GM19455 (cell line): ENCODE measurements at regions not wholly inside any gene's neighbourhood (a gene's known extent, or its start where the extent isn't known, plus 50 kb on each side); places are given as distances from the start of the nearest gene placed in this dataset.
"Not testable (repeated sequence)": the region's sequence is repeated elsewhere in the genome, so short reads cannot be mapped to it uniquely, and the experiment has no call there.

Experiments
- ATAC-seq: cut with Tn5 transposase; IDR thresholded peaks from one replicate; pipeline ENCODE4 v1.9.1; 2021; ENCODE audit not compliant: unreplicated experiment

DNA sequence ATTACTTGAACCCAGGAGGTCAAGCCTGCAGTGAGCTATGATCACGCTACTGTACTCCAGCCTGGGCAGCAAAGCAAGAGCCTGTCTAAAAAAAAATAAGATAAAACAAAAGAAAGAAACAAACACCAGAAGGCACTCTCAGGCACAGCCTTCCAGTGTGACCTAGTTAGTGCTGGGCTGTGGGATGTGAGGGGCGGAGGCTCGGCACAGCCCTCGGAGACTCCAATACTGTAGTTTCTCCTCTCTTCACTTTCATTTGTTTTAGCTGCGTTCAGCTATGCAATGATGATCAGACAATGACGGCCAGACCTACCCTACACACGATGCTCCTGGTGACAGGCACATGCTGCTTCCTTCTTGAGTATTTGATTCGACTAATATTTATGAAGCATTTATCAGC lies 127.7 kb downstream of the SOCS6 start:
- no peak for ATAC-seq

DNA sequence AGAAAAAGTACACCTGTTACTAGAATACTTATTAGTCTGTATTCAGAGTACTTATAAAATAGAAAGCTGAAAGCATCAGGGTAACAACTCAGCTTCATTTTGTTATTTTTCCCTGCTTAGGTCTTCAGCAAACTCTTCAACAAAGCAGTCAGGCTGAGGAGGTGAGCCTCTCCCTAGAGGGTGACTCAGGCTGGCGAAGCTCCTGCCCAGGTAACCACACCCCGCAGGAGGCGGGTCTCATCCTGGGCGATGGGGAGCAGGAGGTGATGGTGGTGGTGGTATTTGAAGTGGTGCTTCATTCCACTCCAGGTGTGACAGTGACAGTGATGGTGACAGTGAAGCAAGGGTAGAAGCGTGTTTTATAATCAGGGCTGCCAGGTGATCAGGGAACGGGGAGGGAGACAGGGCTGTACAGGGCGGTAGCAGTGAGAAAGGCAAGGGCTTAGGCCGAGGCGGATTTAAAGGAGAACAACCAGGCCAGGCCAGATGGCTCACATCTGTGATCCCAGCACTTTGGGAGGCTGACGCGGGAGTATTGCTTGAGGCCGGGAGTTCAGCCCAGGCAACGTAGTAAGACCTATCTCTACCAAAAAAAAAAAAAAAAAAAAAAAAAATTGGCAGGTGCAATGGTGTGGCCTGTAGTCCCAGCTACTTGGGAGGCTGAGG lies 127.1 kb downstream of the SOCS6 start:
- ATAC-seq: no peak

DNA sequence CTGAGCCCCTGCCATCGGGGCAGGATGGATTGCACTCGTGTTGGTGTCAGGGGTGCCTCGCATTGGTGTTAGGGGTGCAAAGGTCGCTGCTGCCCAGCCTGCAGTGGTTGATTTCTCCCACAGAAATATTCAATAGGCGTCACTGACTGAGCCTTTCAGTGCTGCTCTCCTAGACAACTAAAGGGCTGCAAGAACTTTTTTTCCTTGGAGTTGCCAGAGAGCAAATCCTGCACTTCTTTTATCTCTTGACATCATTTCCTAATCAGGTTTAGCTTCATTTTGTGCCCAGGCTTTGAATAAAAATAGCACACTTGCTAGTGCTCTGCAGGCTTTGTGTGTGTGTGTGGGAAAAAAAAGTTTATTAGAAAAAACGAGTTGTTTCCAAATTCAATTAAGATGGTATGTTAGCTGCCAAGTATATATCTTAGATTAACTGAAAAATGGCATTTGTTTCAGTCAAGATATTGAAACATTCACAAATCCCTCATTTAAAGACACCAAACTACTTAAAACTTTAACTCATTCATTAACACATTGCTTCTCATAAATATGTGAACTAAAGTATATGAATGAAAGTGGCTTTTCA lies 125.6 kb downstream of the SOCS6 start:
- no peak for ATAC-seq

DNA sequence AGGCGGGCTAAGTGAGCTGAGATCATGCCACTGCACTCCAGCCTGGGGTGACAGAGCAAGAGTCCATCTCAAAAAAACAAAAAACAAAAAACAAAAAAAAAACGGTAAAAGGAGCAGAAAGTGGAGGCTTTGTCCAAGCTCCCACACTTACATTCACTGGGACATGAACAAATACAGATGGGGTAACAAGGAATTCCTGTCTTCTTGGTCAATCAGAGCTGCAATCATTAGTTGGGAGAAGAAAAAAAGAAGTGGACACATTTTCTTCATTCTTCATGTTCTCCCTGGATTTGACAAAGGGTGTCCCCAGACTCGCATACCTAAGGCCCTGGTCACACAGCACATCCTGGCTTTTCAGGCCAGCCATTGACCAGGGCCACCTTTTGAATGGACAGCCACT lies 124.6 kb downstream of the SOCS6 start:
- no peak for ATAC-seq

DNA sequence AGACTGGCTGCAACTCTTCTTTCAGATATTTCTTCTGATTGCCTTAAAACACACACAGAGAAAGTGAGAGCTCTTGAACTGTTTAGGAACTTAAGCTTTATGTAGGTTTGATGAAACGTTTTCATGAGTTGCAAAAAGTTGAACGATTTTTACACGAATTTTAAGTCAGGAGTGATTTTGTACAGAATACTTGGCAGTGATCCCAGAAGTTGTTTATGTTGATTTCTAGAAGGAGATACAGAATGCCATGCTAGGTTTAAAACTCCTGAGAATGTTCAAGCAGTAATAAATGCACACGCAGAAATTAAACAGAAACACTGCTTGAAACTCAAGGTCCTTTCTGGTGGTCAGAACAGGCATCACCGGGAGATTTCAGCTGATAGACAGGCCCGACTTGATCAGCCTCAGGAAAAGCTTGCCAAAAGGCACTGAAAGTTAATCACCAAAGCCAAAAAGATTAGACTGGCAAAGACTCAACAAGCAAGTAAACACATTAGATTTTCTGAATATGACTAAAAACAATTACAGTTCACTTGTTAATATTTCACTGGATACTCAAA lies 123.1 kb downstream of the SOCS6 start:
- ATAC-seq: no peak

DNA sequence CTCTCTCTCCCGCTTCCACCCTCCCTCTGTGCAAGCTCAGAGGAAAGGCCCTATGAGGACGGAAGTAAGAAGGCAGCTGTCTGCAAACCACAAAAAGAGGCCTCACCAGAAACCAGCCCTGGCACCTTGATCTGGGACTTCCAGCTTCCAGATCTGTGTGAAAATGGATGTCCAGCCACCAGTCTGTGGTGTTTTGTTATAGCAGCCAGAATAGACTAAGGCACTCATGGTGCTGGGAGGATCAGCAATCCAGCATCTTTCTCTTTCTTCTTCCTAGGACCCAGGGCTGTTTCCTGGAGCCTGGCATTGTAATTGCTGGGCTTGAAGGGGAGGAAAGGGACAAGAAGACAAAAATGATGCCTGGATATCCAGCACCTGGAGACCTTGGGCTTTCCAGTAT lies 122.5 kb downstream of the SOCS6 start:
- no peak for ATAC-seq

DNA sequence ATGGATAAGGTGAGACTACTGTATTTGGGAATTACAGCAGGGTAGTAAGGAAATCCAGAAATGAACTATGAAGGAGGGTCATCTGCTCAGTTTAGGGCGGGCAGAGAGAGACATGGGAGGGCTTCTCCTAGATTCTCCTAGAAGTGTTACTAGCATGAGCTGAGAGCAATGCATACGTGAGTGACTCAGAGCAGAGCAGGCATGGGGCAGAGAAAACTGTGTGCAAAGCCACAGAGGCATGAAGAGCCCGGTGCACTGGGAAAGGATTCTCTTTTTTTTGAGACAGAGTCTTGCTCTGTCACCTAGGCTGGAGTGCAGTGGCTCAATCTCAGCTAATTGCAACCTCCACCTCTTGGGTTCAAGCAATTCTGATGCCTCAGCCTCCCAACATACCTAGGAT lies 116.2 kb downstream of the SOCS6 start:
- ATAC-seq: no peak

DNA sequence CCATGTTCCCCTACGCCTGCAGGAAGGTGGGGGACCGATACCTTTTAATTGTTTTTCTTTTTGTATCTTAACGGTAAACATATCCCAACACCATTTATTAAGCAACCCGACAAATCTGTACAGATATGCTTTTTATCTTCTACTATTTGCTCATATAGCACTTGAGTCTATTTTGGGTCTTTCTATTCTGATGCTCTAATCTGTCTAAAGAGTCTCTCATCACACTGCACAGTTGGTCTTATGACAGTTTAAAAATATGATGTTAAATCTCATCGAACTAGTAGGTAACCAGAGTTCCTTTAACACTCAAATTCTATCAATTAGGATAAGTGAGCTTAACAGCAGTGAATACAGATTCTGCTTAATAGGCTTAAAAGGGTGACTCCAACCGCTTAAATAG lies 111.6 kb downstream of the SOCS6 start:
- no peak for ATAC-seq

DNA sequence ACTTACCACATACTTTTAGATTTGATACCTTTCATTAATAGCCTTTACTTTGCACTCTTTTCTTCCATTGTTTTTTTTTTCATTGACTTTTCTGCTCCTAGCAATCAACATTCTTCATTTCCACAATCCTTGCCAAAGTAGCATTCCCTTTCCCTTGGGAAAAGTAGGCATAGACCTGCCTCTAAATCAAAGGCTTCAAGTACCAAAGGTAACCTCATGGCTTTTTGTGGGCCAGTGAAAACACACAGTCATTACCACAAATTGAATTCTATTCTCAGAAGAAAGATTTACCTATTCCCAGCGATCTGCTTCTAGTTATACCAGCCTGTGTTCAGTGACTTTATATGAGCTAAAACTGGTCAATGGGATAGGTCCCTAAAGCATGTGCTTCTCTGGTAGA lies 109.2 kb downstream of the SOCS6 start:
- no peak for ATAC-seq

DNA sequence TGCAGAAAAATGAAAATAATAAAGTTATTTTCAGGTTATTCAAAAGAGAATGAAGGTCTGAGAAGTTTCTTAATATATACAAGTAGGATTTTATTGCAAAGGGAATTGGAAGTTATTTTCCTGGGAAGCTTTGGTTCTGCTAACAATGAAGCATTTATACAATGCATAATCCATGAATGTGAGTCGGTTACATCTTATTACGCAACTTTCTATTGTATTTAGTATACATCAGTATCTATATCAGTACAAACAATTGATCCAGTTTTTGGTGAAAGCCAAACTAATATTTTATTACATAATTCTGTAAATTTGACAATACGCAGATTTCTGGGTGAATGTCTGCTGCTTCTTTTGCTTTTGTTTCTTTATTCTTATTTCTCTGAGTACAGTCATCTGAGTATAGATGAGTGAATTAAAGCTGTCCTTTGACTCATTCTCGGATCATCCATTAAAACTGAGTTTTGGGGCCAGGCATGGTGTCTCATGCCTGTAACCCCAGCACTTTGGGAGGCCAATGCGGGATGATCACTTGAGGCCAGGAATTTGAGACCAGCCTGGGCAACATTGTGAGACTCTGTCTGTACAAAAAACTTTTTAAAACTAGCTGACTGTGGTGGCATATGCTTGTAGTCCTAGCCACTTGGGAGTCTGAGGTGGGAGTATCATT lies 108.5 kb downstream of the SOCS6 start:
- no peak for ATAC-seq

DNA sequence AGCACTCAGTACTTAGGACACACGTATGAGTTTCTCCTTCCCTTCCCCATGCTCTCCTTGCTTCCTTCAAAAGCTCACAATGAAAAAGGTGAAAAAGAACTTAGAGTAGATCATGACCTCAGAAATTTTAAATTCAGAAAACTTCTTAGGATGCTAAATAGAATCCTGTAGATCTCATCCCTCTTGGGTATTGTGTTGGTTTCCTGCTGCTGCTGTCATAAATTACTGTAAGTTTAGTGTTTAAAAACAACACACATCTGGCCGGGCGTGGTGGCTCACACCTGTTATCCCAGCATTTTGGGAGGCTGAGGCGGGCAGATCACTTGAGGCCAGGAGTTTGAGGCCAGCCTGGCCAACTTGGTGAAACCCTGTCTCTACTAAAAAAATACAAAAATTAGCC lies 106.9 kb downstream of the SOCS6 start:
- not testable (repeated sequence) for ATAC-seq

DNA sequence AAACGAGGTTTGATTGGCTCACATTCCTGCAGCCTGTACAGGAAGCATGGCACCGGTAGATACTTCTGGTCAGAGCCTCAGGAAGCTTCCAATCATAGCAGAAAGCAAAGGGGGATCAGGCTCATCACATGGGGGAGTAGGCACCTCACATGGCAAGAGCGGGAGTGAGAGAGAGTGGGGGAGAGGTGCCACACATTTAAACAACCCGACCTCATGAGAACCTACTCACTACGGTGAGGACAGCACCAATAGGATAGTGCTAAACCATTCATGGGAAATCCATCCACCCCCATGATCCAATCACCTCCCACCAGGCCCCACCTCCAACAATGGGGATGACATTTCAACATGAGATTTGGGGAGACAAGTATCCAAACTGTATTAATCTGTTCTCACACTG lies 105.8 kb downstream of the SOCS6 start:
- no peak for ATAC-seq

DNA sequence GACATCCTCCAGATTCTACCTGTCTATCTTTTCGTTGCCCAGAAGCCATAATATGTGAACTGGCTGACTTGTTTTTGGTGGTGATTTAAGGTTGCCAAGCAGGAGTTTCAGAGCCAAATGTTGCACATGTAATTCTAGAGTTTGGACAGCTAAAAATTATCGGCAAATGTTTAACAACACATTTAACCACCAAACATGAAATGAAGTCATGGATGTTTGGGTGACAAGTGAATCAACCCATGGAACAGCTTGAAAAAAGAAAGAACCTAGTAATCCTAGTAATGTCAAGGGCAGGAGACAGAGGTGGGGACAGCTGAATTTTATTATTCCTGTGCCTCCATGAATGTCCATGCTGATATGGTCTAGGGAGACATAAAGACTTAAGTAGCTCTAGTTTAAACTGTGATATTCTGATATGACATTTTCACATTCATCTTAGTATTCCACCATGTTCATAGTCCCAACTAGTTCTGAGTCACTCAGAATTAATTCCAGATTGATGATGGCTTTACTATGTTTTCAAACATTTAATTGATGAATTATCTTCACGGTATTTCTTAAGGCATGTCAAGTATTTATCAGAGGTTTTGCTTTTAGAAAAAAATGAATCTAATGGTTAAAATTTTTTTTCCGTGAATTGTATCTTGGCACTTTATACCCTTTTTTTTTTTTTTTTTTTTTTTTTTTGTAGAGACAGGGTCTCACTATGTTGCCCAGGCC lies 101.7 kb downstream of the SOCS6 start:
- ATAC-seq: no peak

DNA sequence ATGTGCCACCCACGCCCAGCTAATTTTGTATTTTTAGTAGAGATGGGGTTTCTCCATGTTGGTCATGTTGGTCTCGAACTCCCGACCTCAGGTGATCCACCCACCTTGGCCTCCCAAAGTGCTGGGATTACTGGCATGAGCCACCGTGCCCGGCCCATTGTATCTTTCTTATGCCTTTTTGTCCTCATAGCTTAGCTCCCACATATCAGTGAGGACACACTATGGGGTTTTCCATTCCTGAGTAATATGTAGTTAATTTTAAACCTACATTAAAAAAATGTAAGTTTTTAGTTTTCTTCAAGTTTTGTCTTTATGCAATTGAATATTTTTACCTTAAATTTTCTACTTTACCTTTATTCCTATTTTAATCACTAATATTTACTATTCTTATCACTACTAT lies 100.2 kb downstream of the SOCS6 start:
- not testable (repeated sequence) for ATAC-seq

DNA sequence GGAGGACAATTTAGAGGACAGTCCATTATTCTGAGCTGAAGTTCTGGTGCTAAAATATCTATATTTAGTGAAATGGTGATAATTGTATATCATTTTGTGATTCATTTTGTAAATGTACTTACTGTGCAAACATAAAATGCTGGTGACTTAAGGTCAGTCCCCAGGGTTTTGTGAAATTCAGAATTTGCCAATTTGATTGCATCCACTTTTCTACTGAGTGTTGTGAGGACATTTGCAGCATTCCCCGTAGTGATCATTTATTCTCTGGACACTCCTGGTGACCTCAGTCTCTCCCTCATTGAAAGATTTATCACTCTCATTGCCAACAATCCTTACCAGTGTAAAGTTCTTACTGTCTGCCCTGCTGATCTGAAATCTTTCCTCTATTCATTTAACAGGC lies 98.2 kb downstream of the SOCS6 start:
- no peak for ATAC-seq

DNA sequence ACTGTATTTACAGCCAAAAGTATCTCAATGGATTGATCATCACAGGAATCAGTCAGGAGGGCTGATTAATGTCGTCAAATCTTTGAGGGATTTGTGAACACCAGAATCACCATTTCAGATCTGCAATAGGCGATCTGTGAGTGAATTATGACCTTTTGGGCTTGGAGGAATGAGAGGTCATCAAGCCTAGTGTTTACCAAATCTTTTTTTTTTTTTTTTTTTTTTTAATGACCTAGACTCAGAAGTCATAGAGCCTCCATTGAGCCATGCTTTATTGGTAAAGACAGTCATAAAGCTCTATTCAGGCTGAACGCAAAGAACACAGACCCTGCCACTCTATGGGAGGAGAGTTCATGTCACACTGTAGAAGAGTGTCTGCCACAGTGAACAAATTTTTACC lies 97.7 kb downstream of the SOCS6 start:
- ATAC-seq: no peak

DNA sequence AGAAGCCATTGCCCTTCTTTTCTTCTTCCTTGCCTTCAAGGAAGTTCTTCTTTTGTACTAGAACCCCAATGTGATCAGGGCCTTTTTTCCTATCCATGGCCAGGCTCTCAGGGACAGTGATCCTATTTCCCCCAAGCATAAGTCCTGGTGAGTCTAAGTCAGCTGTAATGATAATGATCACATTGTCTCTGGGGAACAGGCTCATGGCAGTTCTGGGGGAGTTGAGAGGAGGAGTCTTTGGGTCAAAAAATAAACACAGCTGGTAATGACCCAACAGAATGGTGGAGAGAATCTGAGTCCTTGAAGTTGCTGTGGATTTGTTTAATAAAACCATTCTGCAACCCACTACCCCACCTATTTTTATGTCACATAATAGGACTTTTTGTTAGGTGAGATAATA lies 96.6 kb downstream of the SOCS6 start:
- ATAC-seq: no peak

DNA sequence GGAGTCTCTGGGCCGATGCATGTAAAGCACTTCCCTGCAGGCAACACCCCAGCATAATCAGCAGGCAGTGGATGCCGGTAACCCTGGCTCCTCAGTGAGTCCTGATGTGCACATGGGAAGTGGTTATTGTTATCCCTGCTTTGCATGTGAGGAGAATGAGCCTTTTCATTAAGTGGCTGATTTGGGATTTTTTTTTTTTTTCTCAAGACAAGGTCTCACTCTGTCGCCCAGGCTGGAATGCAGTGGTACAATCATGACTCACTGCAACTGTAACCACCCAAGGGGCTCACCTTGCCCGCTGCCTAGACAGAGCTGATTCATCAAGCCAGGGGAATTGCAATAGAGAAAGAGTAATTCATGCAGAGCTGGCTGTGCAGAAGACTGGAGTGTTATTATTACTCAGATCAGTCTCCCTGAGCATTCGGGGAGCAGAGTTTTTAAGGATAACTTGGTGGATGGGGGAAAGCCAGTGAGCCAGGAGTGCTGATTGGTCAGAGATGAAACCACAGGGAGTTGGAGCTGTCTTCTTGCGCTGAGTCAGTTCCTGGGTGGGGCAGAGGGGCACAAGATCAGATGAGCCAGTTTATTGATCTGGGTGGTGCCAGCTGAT lies 95.4 kb downstream of the SOCS6 start:
- no peak for ATAC-seq

DNA sequence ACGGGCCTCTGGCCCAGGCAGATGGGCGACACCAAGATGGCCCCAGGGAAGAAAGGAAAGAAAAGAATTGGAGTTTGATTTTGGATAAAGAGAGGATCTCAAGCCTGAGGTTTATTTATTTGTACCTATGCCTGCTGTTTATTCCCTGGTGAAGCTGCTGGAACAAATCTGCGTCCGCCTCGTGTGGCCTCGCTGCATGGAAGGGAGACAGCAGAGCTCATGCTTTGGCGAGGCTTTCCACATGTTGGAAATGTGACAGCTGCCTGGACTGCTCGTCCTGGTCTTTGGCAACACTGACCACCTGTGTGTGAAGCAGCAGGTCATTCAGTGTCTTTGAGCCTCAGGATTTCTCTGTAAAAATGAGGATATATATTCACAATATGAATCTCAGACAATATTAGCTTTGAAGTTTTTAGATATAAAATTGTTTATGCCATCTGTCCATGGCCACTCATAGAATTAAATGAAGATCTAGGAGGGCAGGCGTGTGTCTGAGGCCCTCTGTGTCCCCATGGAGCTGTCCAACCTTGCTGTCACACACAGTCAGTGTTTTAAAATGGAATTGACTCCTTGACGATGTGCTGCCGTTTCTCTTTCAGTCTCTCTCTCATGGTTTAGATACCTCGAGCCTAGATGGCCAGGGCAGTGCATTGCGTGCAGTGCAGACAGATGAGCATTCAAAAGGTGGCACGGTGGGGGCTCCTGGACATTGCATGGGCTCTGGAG lies 94.3 kb downstream of the SOCS6 start:
- no peak for ATAC-seq

DNA sequence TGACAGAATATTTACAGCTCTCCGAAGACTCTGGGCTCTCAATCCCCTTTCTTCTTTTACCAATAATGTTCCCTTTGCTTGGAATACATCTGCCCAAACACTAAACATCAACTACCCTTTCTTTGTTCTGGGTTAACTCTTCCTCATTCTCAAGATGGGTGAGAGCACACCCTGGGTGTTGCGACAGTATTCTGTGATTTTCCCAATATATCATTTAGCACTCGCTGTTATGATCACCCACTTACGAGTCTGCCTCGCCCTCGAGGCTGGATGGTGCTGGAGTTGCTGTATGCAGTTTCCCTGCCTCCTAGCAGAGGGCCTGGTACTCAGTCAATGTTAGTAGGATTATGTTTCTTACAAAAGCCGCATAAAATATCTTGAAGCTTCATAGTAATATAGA lies 93.2 kb downstream of the SOCS6 start:
- no peak for ATAC-seq
